IMR-90 (cell line): ENCODE measurements at regions not wholly inside any gene's neighbourhood (a gene's known extent, or its start where the extent isn't known, plus 50 kb on each side); places are given as distances from the start of the nearest gene placed in this dataset.

Experiments
- ATAC-seq: fragments of 200-7000 bp; cut with Tn5 transposase; 2 replicates; pipeline ENCODE4 v1.9.1; 2020; ENCODE audit warnings: low read depth, mild to moderate bottlenecking, moderate library complexity
- BruUV-seq: library from RNA; stranded (reverse); fragments of 400-500 nt; replicated peaks from 2 replicates; lab custom pipeline; 2021; lab: Mats Ljungman, UMichigan
- CTCF ChIA-PET: fragments of 300-600 bp; formaldehyde crosslinking; extraction: SDS; loops from one replicate; lab custom pipeline; 2021; ENCODE audit warnings: antibody characterized with exemption; lab: Yijun Ruan, JAX
- POLR2A ChIA-PET: fragments of 300-600 bp; sonication (Branson Sonifier 250); formaldehyde crosslinking; loops from one replicate; lab custom pipeline; 2022; ENCODE audit warnings: antibody characterized with exemption; ENCODE audit not compliant: unreplicated experiment; lab: Charles Lee
- DNase-seq: peaks from one replicate; pipeline ENCODE4 v3.0.0; 2013
- H2AFZ ChIP-seq: replicated peaks from 2 replicates; pipeline ENCODE3; 2013; ENCODE audit warnings: low read length, mild to moderate bottlenecking; ENCODE audit not compliant: poor library complexity
- H2AK5ac ChIP-seq: 2 replicates; pipeline ENCODE4 v1.6.1; 2013; ENCODE audit warnings: low read depth, low read length, inconsistent platforms
- H2AK9ac ChIP-seq: replicated peaks from 2 replicates; pipeline ENCODE3; 2013; ENCODE audit warnings: mild to moderate bottlenecking, low read depth, low read length, moderate library complexity; ENCODE audit not compliant: poor library complexity
- H2BK120ac ChIP-seq: 2 replicates; pipeline ENCODE4 v1.6.1; 2013; ENCODE audit warnings: low read depth, low read length, inconsistent platforms
- H2BK15ac ChIP-seq: 3 replicates; pipeline ENCODE4 v1.6.1; 2013; ENCODE audit warnings: low read depth, low read length, inconsistent platforms
- H2BK20ac ChIP-seq: 2 replicates; pipeline ENCODE4 v1.6.1; 2013; ENCODE audit warnings: low read depth, mild to moderate bottlenecking, inconsistent platforms, low read length, moderate library complexity
- H2BK5ac ChIP-seq: 2 replicates; pipeline ENCODE4 v1.6.1; 2013; ENCODE audit warnings: mild to moderate bottlenecking, low read depth, low read length, inconsistent platforms; ENCODE audit not compliant: poor library complexity, severe bottlenecking
- H3K14ac ChIP-seq: replicated peaks from 2 replicates; pipeline ENCODE4 v1.6.1; 2013; ENCODE audit warnings: low read depth, low read length, inconsistent platforms
- H3K18ac ChIP-seq: 2 replicates; pipeline ENCODE4 v1.6.1; 2013; ENCODE audit warnings: low read depth, low read length, control low read depth
- H3K23ac ChIP-seq: 2 replicates; pipeline ENCODE4 v1.6.1; 2013; ENCODE audit warnings: low read depth, low read length, inconsistent platforms
- H3K27ac ChIP-seq: 2 replicates; pipeline ENCODE4 v1.5.1; 2013; ENCODE audit warnings: mild to moderate bottlenecking, control low read depth, low read length; ENCODE audit not compliant: insufficient read depth
- H3K27me3 ChIP-seq: 2 replicates; pipeline ENCODE4 v1.6.1; 2013; ENCODE audit warnings: low read length; ENCODE audit not compliant: control insufficient read depth, insufficient read depth
- H3K36me3 ChIP-seq: 2 replicates; pipeline ENCODE4 v1.6.1; 2013; ENCODE audit warnings: low read length, mixed read lengths; ENCODE audit not compliant: control insufficient read depth, insufficient read depth
- H3K4ac ChIP-seq: 2 replicates; pipeline ENCODE4 v1.6.1; 2013; ENCODE audit warnings: low read depth, low read length, inconsistent platforms
- H3K4me1 ChIP-seq: 2 replicates; pipeline ENCODE4 v1.6.1; 2013; ENCODE audit warnings: low read length, mixed read lengths; ENCODE audit not compliant: control insufficient read depth, insufficient read depth
- H3K4me2 ChIP-seq: 2 replicates; pipeline ENCODE4 v1.6.1; 2013; ENCODE audit warnings: low read depth, mild to moderate bottlenecking, control low read depth, low read length, moderate library complexity
- H3K4me3 ChIP-seq: 2 replicates; pipeline ENCODE4 v1.5.1; 2013; ENCODE audit warnings: low read depth, mild to moderate bottlenecking, control low read depth, low read length, moderate library complexity; ENCODE audit not compliant: insufficient read depth
- H3K56ac ChIP-seq: 2 replicates; pipeline ENCODE4 v1.6.1; 2013; ENCODE audit warnings: low read length, inconsistent platforms; ENCODE audit not compliant: insufficient read depth; ENCODE audit errors: extremely low read depth
- H3K79me1 ChIP-seq, 2 experiments: 2 replicates each; pipeline ENCODE4 v1.6.1; 2013; ENCODE audit warnings: low read length in 2 of 2, inconsistent platforms in 1 of 2, low read depth in 1 of 2
- H3K9ac ChIP-seq: 2 replicates; pipeline ENCODE4 v1.6.1; 2013; ENCODE audit warnings: low read depth, low read length, control low read depth
- H3K9me1 ChIP-seq: 2 replicates; pipeline ENCODE4 v1.6.1; 2013; ENCODE audit warnings: low read length, inconsistent platforms; ENCODE audit not compliant: insufficient read depth
- H3K9me3 ChIP-seq: 2 replicates; pipeline ENCODE4 v1.6.1; 2013; ENCODE audit warnings: low read length; ENCODE audit not compliant: control insufficient read depth, insufficient read depth
- H4K20me1 ChIP-seq: 2 replicates; pipeline ENCODE4 v1.6.1; 2013; ENCODE audit warnings: low read length, inconsistent platforms; ENCODE audit not compliant: insufficient read depth
- H4K5ac ChIP-seq: 2 replicates; pipeline ENCODE4 v1.6.1; 2013; ENCODE audit warnings: mild to moderate bottlenecking, low read depth, low read length, control low read depth
- H4K8ac ChIP-seq, 2 experiments: 2 replicates each; pipeline ENCODE4 v1.6.1; 2013; ENCODE audit warnings: low read depth in 2 of 2, low read length in 2 of 2, control low read depth in 1 of 2, inconsistent platforms in 1 of 2
- H4K91ac ChIP-seq: 2 replicates; pipeline ENCODE4 v1.6.1; 2013; ENCODE audit warnings: low read depth, low read length, inconsistent platforms; ENCODE audit not compliant: insufficient read depth
- MAFK ChIP-seq: IDR thresholded peaks from 2 replicates; pipeline ENCODE4 v1.6.1; 2012; ENCODE audit warnings: low read depth, low read length, improper control_type of control experiment
- USF2 ChIP-seq: fragments of 150-350 bp; IDR thresholded peaks from 2 replicates; pipeline ENCODE4 v1.6.1; 2017; ENCODE audit warnings: mild to moderate bottlenecking, antibody characterized with exemption, low read length, low read depth
- whole genome bisulfite sequencing, 2 experiments: methylation state at CpG; one replicate each; pipeline versions ENCODE4 v1.1.5 to v1.1.7; 2013; ENCODE audit warnings: missing lambda C conversion rate in 2 of 2; ENCODE audit not compliant: insufficient read length in 1 of 2; ENCODE audit errors: extremely low coverage in 2 of 2; 5-methylcytosine and 5-hydroxymethylcytosine counted together
- dilution Hi-C: fragments of 300-500 bp; cut with HindIII; formaldehyde crosslinking; loops from one replicate; pipeline ENCODE4 v1.14.3; 2018; ENCODE audit warnings: low sequenced_read_pairs; ENCODE audit not compliant: unreplicated experiment
- in situ Hi-C: fragments of 300-500 bp; cut with MboI; formaldehyde crosslinking; loops from 3 replicates; pipeline ENCODE4 v1.14.3; 2019; ENCODE audit warnings: low sequenced_read_pairs, inconsistent platforms, mixed read lengths
- intact Hi-C: fragments of 100-400 bp; cut with micrococcal nuclease; formaldehyde crosslinking; loops from 2 replicates; pipeline ENCODE4 v1.10.0; 2022

GRCh38 chr16:35404273-35404672 lies 1944.9 kb downstream of the TP53TG3F start:
- no peak for TF ChIP-seq USF2
- TF ChIP-seq MAFK, result peak; percentile 76
- Histone ChIP-seq H3K27ac (no peak overlapping the region), H3K9ac (no peak overlapping the region), H3K4ac (no peak overlapping the region), H3K56ac (no peak overlapping the region), H3K9me1 (no peaks in the 10 kb centered on the region), H2BK15ac (no peak overlapping the region), H3K4me2 (no peak overlapping the region), H2BK5ac (no peak overlapping the region), H3K14ac (no peak overlapping the region), H3K27me3 (no peaks in the 10 kb centered on the region), H3K36me3 (no peaks in the 10 kb centered on the region), H4K91ac (no peak overlapping the region), H2AFZ (no peak overlapping the region), H2BK20ac (no peak overlapping the region), H2BK120ac (no peak overlapping the region), H3K79me1 (no peaks in the 10 kb centered on the region), H3K9me3 (peaks cover 8% of the 10 kb centered on the region; the same call in 1 of the 2 replicates), H4K5ac (no peak overlapping the region), H4K8ac (no peak overlapping the region), H3K4me1 (no peaks in the 10 kb centered on the region), H3K18ac (no peak overlapping the region), H3K23ac (no peak overlapping the region), H4K20me1 (no peaks in the 10 kb centered on the region), H3K4me3 (no peak overlapping the region), H2AK5ac (no peak overlapping the region), H2AK9ac (no peak overlapping the region)
- dilution Hi-C loops, result no loop called here
- DNase-seq (no peak), ATAC-seq (no peak)
- intact Hi-C loops, result no loop called here
- POLR2A ChIA-PET, result no interaction called here
- no TSS peak for BruUV-seq
- no CpG with 5 or more reads among the region's 2 CpGs for WGBS, 2 experiments
- in situ Hi-C loops, result no loop called here
- CTCF ChIA-PET, result no interaction called here
